ENCODE measurements at regions not wholly inside any gene's neighbourhood (a gene's known extent, or its start where the extent isn't known, plus 50 kb on each side); places are given as distances from the start of the nearest gene placed in this dataset.

DNA sequence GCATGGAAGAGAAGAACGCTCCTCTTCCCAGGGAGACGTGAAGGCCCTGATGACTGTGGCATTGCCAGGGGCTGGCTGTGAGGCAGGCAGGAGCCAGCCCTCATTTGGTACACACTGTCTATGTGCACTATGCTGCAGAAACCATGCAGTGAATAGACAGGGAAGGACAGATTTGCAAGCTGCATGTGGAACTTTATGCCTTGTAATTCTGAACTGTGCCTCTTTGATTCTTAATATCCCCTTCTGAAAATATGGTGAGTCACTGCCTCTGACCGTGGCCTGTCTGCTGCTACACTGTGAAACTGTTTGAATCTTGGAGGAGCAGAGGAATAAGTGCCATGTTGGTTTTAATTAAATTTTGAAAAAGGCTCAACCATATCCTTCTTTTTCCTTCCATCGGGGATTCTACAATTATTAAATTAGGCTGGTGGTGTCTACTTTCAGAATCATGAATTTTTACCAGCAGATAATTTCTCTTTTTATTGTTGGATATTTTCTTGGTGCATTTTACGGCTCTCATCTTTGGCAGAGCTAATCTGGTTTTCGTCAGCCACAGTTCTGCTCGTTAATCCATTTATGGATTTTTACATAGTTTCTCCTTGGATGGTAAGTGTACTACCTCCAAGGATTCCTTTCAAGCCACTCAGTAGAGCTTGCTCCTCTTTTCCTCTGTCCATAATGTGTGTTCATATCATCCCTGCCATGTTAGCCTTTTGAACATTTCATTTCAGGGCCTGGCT, 301.0 kb upstream of the SLC35B3 start:
- no peak for DNase-seq (ENCODE audit: low read depth in 4 of 4, low spot score in 2 of 4)

DNA sequence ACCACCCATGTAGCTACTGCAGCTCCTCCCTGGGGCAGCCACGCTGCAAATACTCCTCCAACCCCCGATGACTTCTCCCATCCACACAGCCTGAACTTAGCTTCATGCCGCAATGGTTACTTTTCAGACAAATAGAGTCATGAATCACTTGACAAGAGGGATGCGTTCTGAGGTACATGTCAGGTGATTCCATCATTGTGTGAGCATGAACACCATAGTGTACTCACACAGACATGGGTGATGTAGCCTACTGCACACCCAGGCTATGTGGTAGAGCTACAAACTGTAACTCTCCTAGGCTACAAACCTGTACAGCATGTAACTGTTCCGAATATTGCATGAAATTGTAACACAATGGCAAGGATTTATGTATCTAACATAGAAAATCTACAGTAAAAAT, 298.5 kb upstream of the SLC35B3 start:
- no peak for DNase-seq (ENCODE audit: low read depth in 4 of 4, low spot score in 2 of 4)

- DNase-seq (ENCODE audit: low read depth in 4 of 4, low spot score in 2 of 4): no peak
Measured at GRCh38 chr6:8731874-8732273, 296.5 kb upstream of the SLC35B3 start.

- DNase-seq (ENCODE audit: low read depth in 4 of 4, low spot score in 2 of 4): no peak
Measured at GRCh38 chr6:8710668-8711431, 275.5 kb upstream of the SLC35B3 start.

DNA sequence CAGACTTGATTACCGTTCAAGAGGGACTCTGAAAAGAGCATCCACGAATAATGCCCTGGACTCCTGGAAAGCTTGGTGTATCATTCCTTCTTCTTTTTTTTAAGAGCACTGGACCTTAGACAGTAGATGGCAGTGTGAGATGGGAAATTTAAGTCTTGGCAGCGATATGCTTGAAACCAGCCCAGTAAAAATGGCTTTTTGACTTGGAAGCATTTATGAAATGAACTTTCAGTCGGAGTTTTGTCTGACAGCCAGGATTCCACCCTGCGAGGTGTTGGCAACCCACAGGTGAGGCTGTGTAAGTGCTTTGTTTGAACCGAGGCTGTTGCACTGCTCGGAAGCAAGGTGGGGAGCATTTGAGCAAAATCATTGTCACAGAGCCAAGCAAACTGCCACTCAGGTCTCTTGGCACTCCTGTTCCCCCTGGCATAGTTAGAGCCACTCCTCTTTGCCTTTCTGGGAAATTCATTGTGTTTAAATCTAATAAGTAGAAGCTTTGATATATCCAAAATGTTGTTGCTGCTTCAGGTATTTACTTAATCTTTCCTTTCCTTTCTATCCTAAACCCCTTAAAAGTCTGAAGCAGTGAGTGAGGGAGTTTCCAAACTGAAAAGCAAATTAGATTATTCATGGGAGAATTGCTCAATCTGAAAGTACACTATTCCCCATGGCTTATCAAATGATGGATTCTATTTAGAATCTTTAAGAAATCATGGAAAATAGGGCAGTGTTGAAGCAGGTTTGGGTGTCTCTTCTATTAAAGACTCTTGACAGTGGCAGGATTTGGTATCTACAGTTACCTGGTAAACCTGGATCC, 272.8 kb upstream of the SLC35B3 start:
- DNase-seq (ENCODE audit: low read depth in 4 of 4, low spot score in 2 of 4): peak in 2 of 4 donors; percentile 25 to 34

GRCh38 chr6:8707369-8707768, 272.0 kb upstream of the SLC35B3 start:
- no peak for DNase-seq (ENCODE audit: low read depth in 4 of 4, low spot score in 2 of 4)

- DNase-seq (ENCODE audit: low read depth in 4 of 4, low spot score in 2 of 4): no peak
Measured at GRCh38 chr6:8705435-8706020, 270.2 kb upstream of the SLC35B3 start.

DNA sequence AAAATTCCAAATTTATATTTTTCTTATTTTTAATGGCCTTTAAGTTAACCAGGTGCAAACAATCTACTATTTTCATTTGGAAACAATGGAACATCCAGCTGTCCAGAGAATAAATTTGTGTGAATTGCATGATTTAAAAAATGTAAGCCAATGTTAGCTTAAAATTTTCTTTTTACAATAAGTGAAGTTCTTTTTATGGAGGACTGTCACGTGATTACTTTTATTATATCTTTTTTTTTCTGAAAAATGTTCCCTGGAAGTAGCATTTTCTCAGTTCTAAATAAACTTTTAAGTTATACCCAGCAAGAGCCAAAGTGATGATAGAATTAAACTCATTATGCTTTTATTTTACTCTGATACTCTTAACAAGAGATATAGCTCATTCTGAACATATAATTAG, 267.7 kb upstream of the SLC35B3 start:
- no peak for DNase-seq (ENCODE audit: low read depth in 4 of 4, low spot score in 2 of 4)

DNA sequence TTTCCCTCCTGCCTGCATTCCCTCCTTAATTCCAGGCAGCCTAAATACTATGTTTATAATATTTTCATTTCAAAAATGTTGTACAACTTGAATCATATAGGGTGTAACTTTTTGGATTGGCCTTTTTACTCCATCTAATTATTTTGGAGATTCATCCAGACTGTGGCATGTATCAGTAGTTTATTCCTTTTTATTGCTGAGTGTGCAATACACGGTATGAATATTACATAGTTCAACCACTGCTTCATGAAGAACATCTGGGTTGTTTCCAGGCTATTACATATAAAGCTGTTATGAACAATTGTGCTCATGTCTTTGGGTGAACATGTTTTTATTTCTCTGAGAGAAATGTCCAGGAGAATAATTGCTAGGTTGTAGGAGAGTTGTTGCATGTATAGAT, 253.5 kb upstream of the SLC35B3 start:
- DNase-seq (ENCODE audit: low read depth in 4 of 4, low spot score in 2 of 4): no peak

GRCh38 chr6:8686077-8686476, 250.7 kb upstream of the SLC35B3 start:
- DNase-seq (ENCODE audit: low read depth in 4 of 4, low spot score in 2 of 4): no peak

DNA sequence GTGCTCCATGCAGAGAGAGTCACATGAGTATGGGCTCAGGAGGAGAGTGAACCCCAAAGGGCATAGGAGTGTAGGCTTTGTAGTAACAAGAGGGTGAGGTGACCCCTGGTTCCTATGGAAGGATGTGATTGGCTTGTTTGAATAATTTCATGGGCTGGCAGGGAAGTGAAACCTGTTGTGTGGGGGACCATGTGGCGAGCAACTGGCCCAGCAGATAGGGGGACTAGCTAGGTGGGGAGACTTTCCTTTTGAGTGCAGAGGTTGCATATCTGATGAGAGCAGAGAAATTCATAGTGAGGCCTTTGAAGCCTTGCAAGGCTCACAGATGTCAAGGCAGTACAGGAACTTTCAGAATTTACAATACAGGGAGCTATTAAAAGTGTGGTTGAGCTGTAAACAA, 247.9 kb upstream of the SLC35B3 start:
- no peak for DNase-seq (ENCODE audit: low read depth in 4 of 4, low spot score in 2 of 4)

DNA sequence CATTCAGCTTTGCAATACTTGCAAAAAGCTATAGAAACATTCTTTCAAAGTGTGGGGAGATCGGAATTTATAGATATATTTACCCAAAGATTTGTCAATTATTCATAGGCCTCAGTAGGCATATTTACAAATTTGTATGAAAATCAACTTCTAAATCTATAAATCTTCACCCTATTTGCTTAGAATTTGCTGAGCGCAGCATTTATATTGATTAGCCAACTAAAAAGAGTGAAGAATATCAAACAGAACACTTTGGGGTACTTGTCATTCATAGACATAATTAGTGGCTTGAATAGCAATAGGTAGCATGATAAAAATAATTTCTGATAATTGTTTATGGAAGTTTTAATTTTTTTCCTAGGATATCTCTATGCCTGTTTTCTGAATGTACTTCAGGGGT, 244.5 kb upstream of the SLC35B3 start:
- DNase-seq (ENCODE audit: low read depth in 4 of 4, low spot score in 2 of 4): no peak

- no peak for DNase-seq (ENCODE audit: low read depth in 4 of 4, low spot score in 2 of 4)
Measured at GRCh38 chr6:8678466-8678865, 243.1 kb upstream of the SLC35B3 start.

DNA sequence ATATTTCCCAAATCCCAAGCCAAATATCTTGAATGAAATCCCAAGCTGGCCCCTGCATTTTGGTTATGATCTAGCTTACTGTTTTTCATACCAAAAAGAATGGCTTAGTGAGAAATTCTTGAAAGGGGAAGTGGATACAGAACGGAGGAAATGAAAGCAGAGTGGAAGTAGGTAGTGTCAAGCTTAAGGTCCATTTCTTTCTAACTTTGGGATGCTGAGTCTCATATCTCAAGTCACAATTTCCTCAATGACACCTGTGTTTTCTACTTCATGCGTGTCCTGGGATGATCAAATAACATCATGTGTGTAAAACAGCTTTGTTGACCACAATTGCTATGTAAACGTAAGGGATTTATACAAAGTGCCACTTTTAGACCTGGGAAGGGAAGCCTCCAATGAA, 238.8 kb upstream of the SLC35B3 start:
- DNase-seq (ENCODE audit: low read depth in 4 of 4, low spot score in 2 of 4): no peak

- DNase-seq (ENCODE audit: low read depth in 4 of 4, low spot score in 2 of 4): no peak
Measured at GRCh38 chr6:8672882-8673281, 237.5 kb upstream of the SLC35B3 start.

DNA sequence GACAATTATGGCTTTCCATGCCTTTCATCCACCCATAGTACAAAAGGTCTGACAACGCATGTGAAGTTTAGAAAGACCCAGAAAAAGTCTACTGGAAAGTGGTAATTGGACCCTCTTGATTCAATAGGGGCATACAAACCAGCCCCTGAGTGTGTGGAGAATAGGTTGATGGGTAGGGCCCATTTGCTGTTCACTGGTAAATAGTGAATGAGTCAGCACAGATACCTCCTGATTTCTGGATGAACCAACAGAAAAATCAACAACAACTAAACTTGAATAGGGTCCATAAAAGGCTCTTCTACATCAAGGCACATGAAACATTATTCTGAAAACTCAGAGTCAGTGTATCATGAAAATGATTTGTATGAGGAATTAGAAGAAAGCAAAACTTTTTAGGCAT, 235.4 kb upstream of the SLC35B3 start:
- no peak for DNase-seq (ENCODE audit: low read depth in 4 of 4, low spot score in 2 of 4)

DNA sequence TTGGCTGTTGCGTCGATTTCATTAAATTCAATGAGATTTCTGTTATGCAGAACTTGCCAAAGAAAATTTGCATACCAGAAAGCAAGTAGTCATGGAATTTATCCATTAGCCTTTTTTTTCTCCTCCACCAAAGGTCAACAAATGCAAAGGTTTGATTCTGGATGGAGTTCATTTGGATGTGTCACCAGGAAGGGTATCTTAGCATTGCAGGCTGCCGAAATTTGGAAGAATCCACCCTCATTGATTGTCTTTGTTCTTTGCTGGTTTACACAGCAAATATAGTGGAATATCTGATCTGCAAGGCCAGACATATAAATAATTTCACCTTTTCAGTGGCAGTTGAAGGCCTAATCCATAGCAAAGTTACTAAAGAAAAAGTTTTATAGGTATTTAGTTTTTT, 229.4 kb upstream of the SLC35B3 start:
- DNase-seq (ENCODE audit: low read depth in 4 of 4, low spot score in 2 of 4): no peak

DNA sequence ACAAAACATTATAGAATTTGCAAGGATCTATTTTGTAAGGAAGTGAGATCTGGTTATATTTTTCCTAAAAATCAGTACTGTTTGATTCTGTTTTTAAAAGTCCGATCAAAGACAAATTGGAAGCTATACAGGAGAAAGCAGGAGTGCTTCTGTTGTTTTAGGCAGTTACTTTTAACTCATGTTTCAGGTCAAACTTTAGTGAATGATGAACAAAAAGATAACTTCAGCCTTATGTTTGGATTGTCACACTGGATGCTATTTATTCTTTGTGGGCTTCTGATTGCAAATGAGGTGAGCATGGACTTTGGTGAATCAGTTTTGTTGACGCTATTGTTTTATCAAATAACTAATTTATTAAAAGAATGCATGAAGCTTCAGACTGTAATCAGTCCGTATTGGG, 228.7 kb upstream of the SLC35B3 start:
- no peak for DNase-seq (ENCODE audit: low read depth in 4 of 4, low spot score in 2 of 4)

DNA sequence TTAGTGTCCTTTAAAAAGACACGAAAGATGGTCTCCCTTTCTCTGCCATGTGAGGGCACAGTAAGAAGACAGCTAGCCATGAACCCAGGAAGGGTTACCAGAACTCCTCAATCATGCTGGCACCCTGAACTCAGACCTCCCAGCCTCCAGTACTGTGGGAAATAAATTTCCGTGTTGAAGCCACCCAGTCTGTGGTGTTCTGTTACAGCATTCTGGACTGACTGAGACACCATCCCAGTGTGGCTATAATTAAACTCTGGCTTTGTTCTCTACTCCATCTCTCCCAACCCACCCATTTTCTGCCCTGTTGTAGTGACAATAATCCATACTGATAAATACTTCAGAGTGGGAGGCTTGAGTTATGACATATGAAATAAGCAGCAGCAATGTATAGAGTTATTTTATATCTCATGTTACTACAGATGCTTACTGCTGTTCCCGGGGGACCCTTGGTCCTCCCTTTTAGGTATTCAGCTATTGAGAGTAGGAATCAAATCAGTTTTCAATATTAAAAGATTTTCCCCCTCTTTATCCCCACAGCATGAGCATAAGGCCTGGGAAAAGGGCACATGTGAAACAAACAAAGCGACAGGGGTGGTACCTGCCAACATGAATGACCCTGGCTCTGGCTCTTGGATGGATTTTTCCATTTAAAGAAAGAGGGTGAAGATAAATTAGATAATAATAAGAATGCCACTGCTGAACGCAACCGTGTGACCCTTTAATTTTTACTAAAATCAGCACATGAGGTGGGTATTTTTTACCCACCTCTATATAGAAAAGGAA, 224.3 kb upstream of the SLC35B3 start:
- no peak for DNase-seq (ENCODE audit: low read depth in 4 of 4, low spot score in 2 of 4)

- DNase-seq (ENCODE audit: low read depth in 4 of 4, low spot score in 2 of 4): no peak
Measured at GRCh38 chr6:8658416-8658815, 223.1 kb upstream of the SLC35B3 start.
